NCI-H2227 (cell line): ENCODE measurements at regions not wholly inside any gene's neighbourhood (a gene's known extent, or its start where the extent isn't known, plus 50 kb on each side); places are given as distances from the start of the nearest gene placed in this dataset.

Experiments
- DNase-seq: peaks from one replicate; lab custom pipeline; 2025; ENCODE audit not compliant: unreplicated experiment; lab: John Stamatoyannopoulos, UW

- DNase-seq, result no peak
These were observed 266.2 kb upstream of the IGF1R start for GRCh38 chr15:98382139-98382538.

DNA sequence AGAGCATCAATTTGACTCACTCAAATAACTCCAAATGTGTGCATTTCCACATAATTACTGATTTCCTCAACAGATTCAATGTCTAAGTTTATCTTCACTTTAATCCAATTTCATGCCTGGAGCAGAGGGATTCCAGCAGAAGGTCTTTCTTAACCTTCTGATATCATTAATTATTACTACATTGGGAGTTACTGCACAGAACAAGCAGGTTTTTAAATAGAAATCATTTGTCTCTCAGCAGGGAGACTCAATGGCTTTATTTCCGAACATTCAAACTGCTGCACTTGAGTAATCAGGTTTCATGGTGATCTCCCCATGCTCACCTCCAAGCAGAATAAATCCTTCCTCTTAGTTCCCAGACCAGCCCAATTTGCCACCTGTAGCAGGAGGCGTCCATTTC, 264.8 kb upstream of the IGF1R start:
- no peak for DNase-seq

DNA sequence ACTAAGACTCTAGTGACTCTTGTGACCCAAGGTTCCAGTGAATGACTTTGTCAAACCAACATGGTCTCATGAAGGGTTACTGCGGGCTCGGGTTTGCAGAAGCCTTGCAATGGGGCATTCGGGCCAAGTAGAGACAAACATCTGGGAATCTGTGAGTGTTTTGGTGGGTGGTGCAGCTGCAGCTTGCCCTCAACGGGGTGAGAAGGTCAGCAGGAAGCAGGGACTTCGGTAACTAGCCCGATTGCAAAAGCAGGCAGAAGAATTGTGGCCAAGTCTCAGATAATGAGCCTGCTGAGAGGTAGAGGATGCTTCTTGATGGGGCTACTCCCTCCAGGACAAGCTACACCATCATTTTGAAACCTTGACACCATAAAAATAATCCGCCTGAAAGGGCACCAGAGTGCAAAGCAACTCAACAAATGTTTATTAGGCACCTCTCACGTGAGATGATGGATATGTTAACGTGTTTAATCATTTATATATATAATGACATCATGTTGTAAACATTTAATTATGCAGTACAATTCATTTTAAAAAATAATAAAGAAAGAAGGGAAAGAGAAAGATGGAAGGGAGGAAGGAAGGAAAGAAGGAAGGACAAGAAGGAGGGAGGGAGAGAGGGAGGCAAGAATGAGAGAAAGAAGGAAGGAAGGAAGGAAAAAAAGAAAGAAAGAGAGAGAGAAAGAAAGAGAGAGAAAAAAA, 263.9 kb upstream of the IGF1R start:
- no peak for DNase-seq

GRCh38 chr15:98385752-98386381, 262.5 kb upstream of the IGF1R start:
- no peak for DNase-seq

DNA sequence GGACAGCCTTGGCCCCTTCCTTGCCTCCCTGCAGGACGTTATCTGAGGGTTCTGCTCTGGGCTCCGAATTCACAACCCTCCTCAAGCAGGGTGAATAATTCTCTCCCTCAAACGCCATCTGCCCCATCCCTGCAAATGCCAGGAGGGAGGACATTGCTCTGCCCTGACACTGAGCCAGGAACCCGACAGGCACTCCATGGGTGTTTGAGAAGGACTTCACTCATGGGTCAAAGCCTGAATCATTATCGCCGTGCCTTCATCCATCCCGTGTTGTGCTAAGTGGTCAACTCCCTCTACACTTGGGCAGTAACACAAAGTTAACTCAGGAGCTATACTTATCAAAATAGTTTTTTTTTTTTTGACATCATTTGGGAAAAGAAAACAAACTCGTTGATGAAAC, 261.8 kb upstream of the IGF1R start:
- no peak for DNase-seq

- DNase-seq, result no peak
These were observed 260.5 kb upstream of the IGF1R start for GRCh38 chr15:98387866-98388265.

GRCh38 chr15:98390946-98391530, 257.3 kb upstream of the IGF1R start:
- no peak for DNase-seq

GRCh38 chr15:98391568-98391967, 256.8 kb upstream of the IGF1R start:
- DNase-seq, result no peak

DNA sequence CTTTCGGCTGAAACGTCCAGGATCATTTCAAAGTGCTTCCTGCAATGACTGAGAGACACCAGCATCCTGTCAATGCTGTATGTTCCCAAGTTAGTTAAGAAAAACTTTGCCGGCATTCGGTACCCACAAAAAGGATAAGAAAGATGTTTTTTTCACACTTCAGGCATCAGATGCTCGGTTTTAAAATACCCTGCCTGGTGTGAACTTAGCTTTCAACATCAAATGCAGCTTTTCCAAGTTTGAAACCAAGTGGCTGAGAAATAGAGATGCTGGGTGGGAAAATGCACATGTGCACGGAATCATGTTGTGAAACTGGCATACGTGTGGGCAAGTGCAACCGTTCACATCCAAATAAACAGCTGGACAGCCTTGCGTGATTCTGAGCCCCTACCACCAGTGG, 254.9 kb upstream of the IGF1R start:
- no peak for DNase-seq

GRCh38 chr15:98394546-98394945, 253.8 kb upstream of the IGF1R start:
- DNase-seq, result no peak

- DNase-seq, result no peak
These were observed 252.2 kb upstream of the IGF1R start for GRCh38 chr15:98395974-98396610.

GRCh38 chr15:98397419-98397818, 250.9 kb upstream of the IGF1R start:
- DNase-seq, result no peak

DNA sequence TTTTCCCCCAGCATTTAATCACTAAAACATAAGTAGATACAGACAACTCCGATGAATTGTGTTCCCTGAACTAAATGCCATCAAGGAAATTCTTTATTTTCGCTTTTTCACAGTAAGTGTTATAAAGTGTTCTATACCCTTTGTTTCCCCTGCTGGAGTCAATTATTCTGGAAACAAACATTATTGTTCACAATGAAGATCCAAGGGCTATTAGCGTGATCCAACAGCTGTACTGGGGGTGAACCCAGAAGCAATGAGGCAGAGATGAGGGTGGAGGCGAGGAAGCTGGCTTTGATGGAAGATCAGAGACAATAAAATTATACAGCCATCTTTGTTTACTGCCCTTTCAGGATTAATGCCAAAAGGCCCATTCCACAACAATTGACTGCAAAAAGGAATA, 250.3 kb upstream of the IGF1R start:
- DNase-seq, result no peak

GRCh38 chr15:98398886-98399285, 249.5 kb upstream of the IGF1R start:
- no peak for DNase-seq

GRCh38 chr15:98400120-98400519, 248.2 kb upstream of the IGF1R start:
- DNase-seq, result no peak

- DNase-seq, result no peak
These were observed 247.3 kb upstream of the IGF1R start for GRCh38 chr15:98401029-98401428.

GRCh38 chr15:98402486-98402885, 245.9 kb upstream of the IGF1R start:
- DNase-seq, result no peak

- no peak for DNase-seq
These were observed 245.2 kb upstream of the IGF1R start for GRCh38 chr15:98403169-98403568.

GRCh38 chr15:98403569-98403968, 244.8 kb upstream of the IGF1R start:
- DNase-seq, result no peak

- no peak for DNase-seq
These were observed 243.3 kb upstream of the IGF1R start for GRCh38 chr15:98405013-98405412.

DNA sequence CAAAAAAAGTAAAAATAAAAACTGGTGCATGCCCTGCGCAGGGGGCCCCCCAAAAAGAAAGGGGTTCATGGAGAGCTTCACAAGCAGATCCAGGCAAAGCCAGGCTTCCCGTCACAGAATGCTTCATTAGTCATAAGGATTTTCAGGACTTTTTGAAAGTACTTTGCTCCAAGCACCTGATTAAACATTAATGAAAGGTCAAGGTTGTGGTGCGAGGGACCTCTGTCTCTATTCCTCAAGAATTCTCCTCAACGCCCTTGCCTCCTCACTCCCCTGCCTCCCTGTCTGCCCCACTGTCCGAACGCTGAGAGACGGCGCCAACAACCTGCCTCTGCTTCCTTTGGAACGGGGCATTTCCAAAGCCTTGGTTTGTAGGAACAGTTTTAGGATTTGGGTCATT, 240.1 kb upstream of the IGF1R start:
- no peak for DNase-seq

GRCh38 chr15:98410328-98410727, 238.0 kb upstream of the IGF1R start:
- DNase-seq, result no peak
